ENCODE measurements at regions not wholly inside any gene's neighbourhood (a gene's known extent, or its start where the extent isn't known, plus 50 kb on each side); places are given as distances from the start of the nearest gene placed in this dataset.

- Histone ChIP-seq H3K4me1 (ENCODE audit: insufficient read depth) (peaks cover 2% of the 10 kb centered on the region), H3K9me3 (no peaks in the 10 kb centered on the region), H3K36me3 (no peaks in the 10 kb centered on the region), H3K27ac (no peak overlapping the region), H3K27me3 (no peaks in the 10 kb centered on the region), H3K4me3 (no peak overlapping the region)
- TF ChIP-seq CTCF (IDR thresholded peaks at IDR 0.05), result no peak
- TF ChIP-seq EP300 (IDR thresholded peaks at IDR 0.05), result no peak
- TF ChIP-seq POLR2A (IDR thresholded peaks at IDR 0.05), result no peak
- WGBS, 3 donors, result 95 to 97% (median 96%) methylated on average over 1 of the region's 1 CpG
- intact Hi-C loops (cut with DNase I), result no loop called here
- no peak for DNase-seq
These were observed 1061.1 kb upstream of the GHITM start for GRCh38 chr10:83078160-83078559.

- TF ChIP-seq EP300 (IDR thresholded peaks at IDR 0.05) (no peak), POLR2A (IDR thresholded peaks at IDR 0.05) (no peak), CTCF (IDR thresholded peaks at IDR 0.05) (no peak)
- Histone ChIP-seq H3K27ac (no peak overlapping the region), H3K9me3 (no peaks in the 10 kb centered on the region), H3K27me3 (no peaks in the 10 kb centered on the region), H3K4me1 (ENCODE audit: insufficient read depth) (peaks cover 2% of the 10 kb centered on the region), H3K4me3 (no peak overlapping the region), H3K36me3 (no peaks in the 10 kb centered on the region)
- no peak for DNase-seq
- 63 to 64% (median 64%) methylated on average over 3 of the region's 3 CpGs for WGBS, 3 donors
- intact Hi-C loops (cut with DNase I), result no loop called here
These were observed 1060.7 kb upstream of the GHITM start for GRCh38 chr10:83078645-83079044.

GRCh38 chr10:83083831-83084230, 1055.5 kb upstream of the GHITM start:
- Histone ChIP-seq H3K36me3 (no peaks in the 10 kb centered on the region), H3K4me3 (no peak overlapping the region), H3K27me3 (no peaks in the 10 kb centered on the region), H3K4me1 (ENCODE audit: insufficient read depth) (no peaks in the 10 kb centered on the region), H3K27ac (no peak overlapping the region), H3K9me3 (no peaks in the 10 kb centered on the region)
- no peak for DNase-seq
- intact Hi-C loops (cut with DNase I), result no loop called here
- TF ChIP-seq POLR2A (IDR thresholded peaks at IDR 0.05) (no peak), EP300 (IDR thresholded peaks at IDR 0.05) (no peak), CTCF (IDR thresholded peaks at IDR 0.05) (no peak)

- no peak overlapping the region for H3K27ac ChIP-seq
- no peaks in the 10 kb centered on the region for H3K9me3 ChIP-seq
- intact Hi-C loops (cut with DNase I), result no loop called here
- no peak overlapping the region for H3K4me3 ChIP-seq
- H3K27me3 ChIP-seq, result no peaks in the 10 kb centered on the region
- H3K4me1 ChIP-seq (ENCODE audit: insufficient read depth), result no peaks in the 10 kb centered on the region
- H3K36me3 ChIP-seq, result no peaks in the 10 kb centered on the region
- DNase-seq, result no peak
- WGBS, 3 donors, result 76 to 87% (median 79%) methylated on average over 3 of the region's 3 CpGs
- TF ChIP-seq EP300 (IDR thresholded peaks at IDR 0.05) (no peak), CTCF (IDR thresholded peaks at IDR 0.05) (no peak), POLR2A (IDR thresholded peaks at IDR 0.05) (no peak)
These were observed 1050.0 kb upstream of the GHITM start for GRCh38 chr10:83089335-83089734.

- TF ChIP-seq POLR2A (IDR thresholded peaks at IDR 0.05) (no peak), CTCF (IDR thresholded peaks at IDR 0.05) (no peak)
- intact Hi-C loops (cut with DNase I), result no loop called here
- no peak overlapping the region for H3K4me3 ChIP-seq
- DNase-seq, result no peak
- WGBS, 3 donors, result 53 to 72% (median 69%) methylated on average over 3 of the region's 3 CpGs
- no peak overlapping the region for H3K27ac ChIP-seq
- no peaks in the 10 kb centered on the region for H3K9me3 ChIP-seq
- no peaks in the 10 kb centered on the region for H3K4me1 ChIP-seq (ENCODE audit: insufficient read depth)
- no peaks in the 10 kb centered on the region for H3K36me3 ChIP-seq
- H3K27me3 ChIP-seq, result no peaks in the 10 kb centered on the region
These were observed 1034.7 kb upstream of the GHITM start for GRCh38 chr10:83104616-83105015.
